ENCODE measurements at regions not wholly inside any gene's neighbourhood (a gene's known extent, or its start where the extent isn't known, plus 50 kb on each side); places are given as distances from the start of the nearest gene placed in this dataset.

- H3K79me2 ChIP-seq (ENCODE audit: control insufficient read depth, insufficient read depth, low read length) = no peaks in the 10 kb centered on the region
- no peak overlapping the region for H2AFZ ChIP-seq (ENCODE audit: control insufficient read depth, low read depth, low read length)
- intact Hi-C loops (cut with micrococcal nuclease; ENCODE audit: unreplicated experiment) = no loop called here
- ChIA-PET SMC1A (ENCODE audit: uncharacterized antibody, unreplicated experiment) (no interaction called here), POLR2A (no interaction called here), CTCF (no interaction called here), RAD21 (ENCODE audit: unreplicated experiment) (no interaction called here)
- no peak overlapping the region for H3K27ac ChIP-seq (ENCODE audit: control insufficient read depth, insufficient read depth)
- no peaks in the 10 kb centered on the region for H3K27me3 ChIP-seq (replicated peaks in 1 of 2; ENCODE audit: control insufficient read depth in 2 of 2, insufficient read depth in 2 of 2, low read length in 1 of 2)
- H3K9ac ChIP-seq (ENCODE audit: control insufficient read depth, insufficient read depth, low read length) = no peak overlapping the region
- no peaks in the 10 kb centered on the region for H4K20me1 ChIP-seq (ENCODE audit: control insufficient read depth, insufficient read depth)
- no peak overlapping the region for H3K4me2 ChIP-seq (ENCODE audit: control insufficient read depth, insufficient read depth)
- no peak for FAIRE-seq
- H3K4me1 ChIP-seq (ENCODE audit: control insufficient read depth, insufficient read depth, low read length) = no peaks in the 10 kb centered on the region
- H3K9me3 ChIP-seq (replicated peaks; ENCODE audit: control insufficient read depth, insufficient read depth, low read length) = no peaks in the 10 kb centered on the region
- ATAC-seq = no peak
- in situ Hi-C loops (cut with MboI) = no loop called here
- H3K36me3 ChIP-seq (ENCODE audit: control insufficient read depth in 2 of 2, insufficient read depth in 2 of 2, low read length in 1 of 2) = no peaks in the 10 kb centered on the region
- DNase-seq (ENCODE audit: low read depth, low spot score) = no peak
- H3K4me3 ChIP-seq = no peak overlapping the region
- BruUV-seq (replicated peaks) = no TSS peak
- WGBS (ENCODE audit: insufficient coverage, insufficient replicate concordance, low lambda C conversion rate, missing lambda C conversion rate) = 21% methylated on average over 3 of the region's 3 CpGs
- TF ChIP-seq RB1 (IDR thresholded peaks at IDR 0.05; ENCODE audit: borderline replicate concordance) = no peak
- no peak for TF ChIP-seq RUNX3 (IDR thresholded peaks at IDR 0.05; ENCODE audit: low read length)
- TF ChIP-seq ZNF207 (IDR thresholded peaks at IDR 0.05; ENCODE audit: borderline replicate concordance) = no peak
- no peak for TF ChIP-seq NFIC (IDR thresholded peaks at IDR 0.05; ENCODE audit: low read depth, low read length)
- no peak for TF ChIP-seq CHD4 (IDR thresholded peaks at IDR 0.05)
- no peak for TF ChIP-seq EP300 (IDR thresholded peaks at IDR 0.05; ENCODE audit: borderline replicate concordance in 1 of 2, control insufficient read depth in 1 of 2, low read depth in 2 of 2, low read length in 2 of 2)
- no peak for TF ChIP-seq BCLAF1 (IDR thresholded peaks at IDR 0.05)
- no peak for TF ChIP-seq TCF3 (IDR thresholded peaks at IDR 0.05; ENCODE audit: borderline replicate concordance, insufficient read depth, low read depth, low read length)
- TF ChIP-seq USF1 (IDR thresholded peaks at IDR 0.05; ENCODE audit: borderline replicate concordance, extremely low read length, insufficient read depth, low read depth, low read length) = no peak
- no peak for TF ChIP-seq ATF2 (IDR thresholded peaks at IDR 0.05; ENCODE audit: low read length)
- TF ChIP-seq JUNB (IDR thresholded peaks at IDR 0.05) = no peak
- no peak for TF ChIP-seq MTA3 (IDR thresholded peaks at IDR 0.05; ENCODE audit: borderline replicate concordance, low read length)
- no peak for TF ChIP-seq SMC3 (IDR thresholded peaks at IDR 0.05; ENCODE audit: borderline replicate concordance, low read length)
- TF ChIP-seq SMAD1 (IDR thresholded peaks at IDR 0.05; ENCODE audit: low read depth, partially characterized antibody) = no peak
- TF ChIP-seq POU2F2 (IDR thresholded peaks at IDR 0.05; ENCODE audit: borderline replicate concordance, low read depth, low read length) = no peak
- no peak for TF ChIP-seq NKRF (conservative IDR thresholded peaks at IDR 0.05)
- TF ChIP-seq ATF3 (IDR thresholded peaks at IDR 0.05; ENCODE audit: borderline replicate concordance, extremely low read depth, low read depth, low read length) = no peak
- no peak for TF ChIP-seq FOXK2 (IDR thresholded peaks at IDR 0.05)
Measured at GRCh38 chr13:111868716-111869115, 198.2 kb upstream of the SOX1 start.

All from GM12878 (cell line).